GM10266 (cell line): ENCODE measurements at regions not wholly inside any gene's neighbourhood (a gene's known extent, or its start where the extent isn't known, plus 50 kb on each side); places are given as distances from the start of the nearest gene placed in this dataset.
A peak's percentile ranks its signal among the peaks of the same experiment; 100 is the strongest.

ENCODE experiments used
- DNase-seq: peaks from one replicate; pipeline ENCODE4 v3.0.0; 2012; ENCODE audit errors: extremely low spot score
- CTCF ChIP-seq: IDR thresholded peaks from 2 replicates; pipeline ENCODE4 v1.5.1; 2012; ENCODE audit warnings: mild to moderate bottlenecking, low read depth; ENCODE audit not compliant: control insufficient read depth, insufficient read depth; ENCODE audit errors: missing control alignments

GRCh38 chrX:81348388-81348787 lies 146.5 kb downstream of the SH3BGRL start:
- TF ChIP-seq CTCF: no peak
- DNase-seq: no peak

- no peak for TF ChIP-seq CTCF
- DNase-seq: no peak
Observed at GRCh38 chrX:81354954-81355353, 153.1 kb downstream of the SH3BGRL start.

- no peak for DNase-seq
- no peak for TF ChIP-seq CTCF
Observed at GRCh38 chrX:81355436-81355835, 153.5 kb downstream of the SH3BGRL start.

- DNase-seq: no peak
- TF ChIP-seq CTCF: no peak
Observed at GRCh38 chrX:81367291-81367690, 165.4 kb downstream of the SH3BGRL start.

GRCh38 chrX:81377329-81377728 lies 175.4 kb downstream of the SH3BGRL start:
- peak; percentile 1 for DNase-seq
- TF ChIP-seq CTCF: peak; percentile 32

GRCh38 chrX:81378560-81378959 lies 176.7 kb downstream of the SH3BGRL start:
- DNase-seq: no peak
- TF ChIP-seq CTCF: no peak

GRCh38 chrX:81390237-81390636 lies 188.3 kb downstream of the SH3BGRL start:
- no peak for TF ChIP-seq CTCF
- no peak for DNase-seq
